ENCODE measurements at regions not wholly inside any gene's neighbourhood (a gene's known extent, or its start where the extent isn't known, plus 50 kb on each side); places are given as distances from the start of the nearest gene placed in this dataset.
"Not testable (repeated sequence)": the region's sequence is repeated elsewhere in the genome, so short reads cannot be mapped to it uniquely, and the experiment has no call there.

DNA sequence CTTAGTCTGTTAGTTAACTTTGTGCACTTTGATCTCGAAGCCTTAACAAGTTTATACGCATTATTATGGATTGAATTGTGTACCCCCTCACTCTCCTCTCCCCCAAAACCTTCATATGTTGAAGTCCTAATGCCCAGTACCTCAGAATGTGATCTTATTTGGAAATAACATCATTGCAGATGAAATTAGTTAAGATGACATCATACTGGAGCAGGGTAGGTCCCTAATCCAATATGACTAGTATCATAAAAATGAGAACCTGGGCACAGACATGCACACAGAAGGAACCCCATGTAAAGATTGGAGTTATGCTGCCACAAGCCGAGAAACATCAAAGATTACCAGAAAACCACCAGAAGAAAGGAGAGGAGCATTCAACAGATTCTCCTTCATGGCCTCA is 85.8 kb upstream of the TSC22D1 start:
- DNase-seq (ENCODE audit: low read depth), result no peak

DNA sequence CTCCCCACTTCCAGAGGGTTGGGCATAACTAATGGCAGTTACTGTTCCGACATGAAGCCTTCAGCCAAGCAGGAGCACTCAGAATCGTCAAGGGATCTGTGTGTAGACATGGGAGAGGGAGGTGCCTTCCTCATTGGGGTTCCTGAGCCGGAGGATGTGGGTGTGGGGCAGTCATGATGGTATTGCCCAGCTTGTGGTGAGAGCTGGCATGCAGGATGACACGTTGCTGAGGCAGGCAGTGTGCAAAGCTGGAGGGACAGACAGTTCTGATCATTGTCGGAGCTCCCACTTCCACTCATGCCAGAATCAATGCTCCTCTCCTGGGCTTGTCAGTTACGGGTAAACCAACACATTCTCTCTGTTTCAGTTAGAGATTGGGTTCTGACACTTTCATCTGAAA is 83.9 kb upstream of the TSC22D1 start:
- no peak for DNase-seq (ENCODE audit: low read depth)

DNA sequence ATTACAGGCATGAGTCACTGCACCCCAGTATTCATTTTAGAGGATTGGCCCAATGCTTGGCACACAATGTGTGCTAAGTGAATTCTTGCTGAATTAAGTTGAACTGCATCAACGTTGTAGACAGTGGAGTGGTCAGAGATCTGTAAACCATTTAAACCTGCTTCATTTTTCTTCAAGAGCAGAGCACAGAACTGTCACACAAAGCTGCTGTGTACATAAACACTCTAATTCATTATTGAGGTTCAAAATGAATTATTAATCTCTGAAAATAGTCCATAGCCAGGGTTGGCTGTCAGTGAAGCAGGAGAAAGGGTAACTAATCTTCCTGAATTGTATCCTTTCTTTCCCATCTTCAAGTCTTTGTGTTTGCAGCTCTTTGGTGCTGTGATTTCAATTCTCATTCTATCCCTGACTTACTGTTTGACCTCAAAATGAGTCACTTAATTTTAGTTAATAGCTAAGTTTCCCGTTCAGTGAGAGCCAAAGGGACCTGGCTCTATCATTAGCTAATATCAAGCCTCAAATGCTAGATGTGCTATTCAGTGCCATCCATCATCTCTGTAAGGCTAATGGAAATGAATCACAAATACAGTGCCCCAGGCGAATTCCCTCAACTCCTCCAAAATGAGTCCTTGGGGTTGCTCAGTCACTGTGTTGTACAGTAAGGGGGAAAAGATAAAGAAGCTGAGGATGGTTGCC is 77.0 kb upstream of the TSC22D1 start:
- no peak for DNase-seq (ENCODE audit: low read depth)

DNA sequence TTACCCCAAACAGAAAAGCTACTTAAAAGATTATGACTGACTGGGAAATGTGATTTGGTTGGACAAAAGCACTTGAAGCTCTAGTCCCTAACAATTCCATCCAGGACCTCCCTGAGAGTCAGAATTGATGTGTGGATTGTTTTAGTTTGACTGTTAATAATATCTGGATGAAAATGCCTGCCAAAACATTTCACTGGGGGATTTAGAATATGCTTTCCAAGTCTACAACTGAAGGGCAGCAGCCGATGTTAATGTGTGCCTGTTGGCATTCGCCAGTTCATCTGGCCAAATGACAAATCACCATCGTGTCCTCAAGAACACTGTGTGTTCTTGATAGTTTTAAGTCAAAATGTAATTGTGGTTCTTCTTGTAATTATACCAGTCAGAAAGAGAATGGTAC is 76.0 kb upstream of the TSC22D1 start:
- DNase-seq (ENCODE audit: low read depth), result no peak

DNA sequence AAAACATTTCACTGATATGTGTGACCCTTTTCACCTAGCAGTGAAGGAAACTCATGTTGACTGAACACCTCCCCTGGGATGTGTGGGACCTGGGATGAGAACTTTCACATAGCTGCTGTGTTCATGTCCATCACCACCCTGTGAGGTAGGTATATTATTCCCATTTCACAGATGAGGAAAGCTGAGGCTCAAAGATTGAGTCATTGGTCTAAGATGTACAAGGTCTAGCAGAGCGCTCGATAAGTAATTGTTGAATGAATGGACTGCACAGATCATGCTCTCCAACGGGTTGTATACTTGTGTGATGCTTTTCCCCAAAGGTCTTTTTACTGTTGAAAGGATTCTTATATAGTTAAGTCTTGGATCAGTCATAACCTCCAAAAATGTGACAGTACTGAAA is 75.6 kb upstream of the TSC22D1 start:
- DNase-seq (ENCODE audit: low read depth), result no peak

DNA sequence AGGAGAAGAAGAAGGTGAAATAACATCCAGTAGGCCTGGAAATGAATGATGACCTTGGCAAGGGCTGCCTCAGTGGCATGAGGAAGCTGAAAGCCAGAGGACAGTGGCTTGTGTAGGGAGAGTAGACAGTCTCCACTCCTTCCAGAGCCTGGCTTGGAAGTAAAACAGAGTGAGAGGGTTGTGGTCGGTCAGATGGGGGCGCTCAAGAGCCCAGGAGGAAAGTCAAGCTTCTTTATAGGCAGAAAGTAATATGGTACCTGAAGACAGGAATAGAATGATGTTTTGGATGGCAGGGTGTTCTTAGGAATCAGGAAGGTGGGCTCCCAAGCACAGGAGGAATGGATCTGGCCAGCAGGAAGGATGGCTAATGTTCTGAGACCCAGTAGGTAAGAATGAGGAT is 75.1 kb upstream of the TSC22D1 start:
- DNase-seq (ENCODE audit: low read depth), result no peak

DNA sequence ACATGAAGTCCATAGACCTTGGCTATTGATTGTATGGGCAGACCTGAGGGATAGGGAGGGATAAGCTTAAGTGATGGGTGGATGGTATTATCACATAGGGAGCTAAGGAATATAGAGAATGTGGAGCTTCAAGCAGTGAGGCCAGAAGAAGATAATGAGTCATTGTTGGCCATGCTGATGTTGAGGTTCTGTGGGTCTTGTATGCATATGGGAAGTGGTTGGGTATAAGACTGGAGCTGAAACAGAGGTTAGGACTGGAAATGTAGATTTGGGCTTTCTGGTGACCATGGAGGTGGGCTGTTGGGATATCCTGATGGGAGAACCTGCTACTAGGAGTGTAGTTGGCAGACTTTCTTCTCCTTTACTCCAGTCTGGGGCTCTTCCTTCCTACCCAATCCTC is 73.7 kb upstream of the TSC22D1 start:
- no peak for DNase-seq (ENCODE audit: low read depth)

DNA sequence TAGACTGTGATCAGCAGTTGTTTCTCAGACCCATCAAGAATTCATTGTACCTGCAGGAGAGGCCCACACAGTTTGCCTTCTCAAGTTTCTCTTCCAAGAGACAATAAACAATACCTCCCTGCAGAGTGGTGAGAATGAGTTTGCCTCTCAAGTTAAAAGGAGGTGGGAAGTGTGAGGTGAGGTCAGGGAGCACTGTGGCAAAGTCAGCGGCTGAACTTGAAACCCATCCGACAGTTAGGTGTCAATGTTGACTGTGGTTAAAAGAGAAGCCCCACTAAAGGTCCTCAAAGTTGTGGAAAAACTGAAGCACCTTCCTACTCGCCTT is 72.9 kb upstream of the TSC22D1 start:
- DNase-seq (ENCODE audit: low read depth), result no peak

DNA sequence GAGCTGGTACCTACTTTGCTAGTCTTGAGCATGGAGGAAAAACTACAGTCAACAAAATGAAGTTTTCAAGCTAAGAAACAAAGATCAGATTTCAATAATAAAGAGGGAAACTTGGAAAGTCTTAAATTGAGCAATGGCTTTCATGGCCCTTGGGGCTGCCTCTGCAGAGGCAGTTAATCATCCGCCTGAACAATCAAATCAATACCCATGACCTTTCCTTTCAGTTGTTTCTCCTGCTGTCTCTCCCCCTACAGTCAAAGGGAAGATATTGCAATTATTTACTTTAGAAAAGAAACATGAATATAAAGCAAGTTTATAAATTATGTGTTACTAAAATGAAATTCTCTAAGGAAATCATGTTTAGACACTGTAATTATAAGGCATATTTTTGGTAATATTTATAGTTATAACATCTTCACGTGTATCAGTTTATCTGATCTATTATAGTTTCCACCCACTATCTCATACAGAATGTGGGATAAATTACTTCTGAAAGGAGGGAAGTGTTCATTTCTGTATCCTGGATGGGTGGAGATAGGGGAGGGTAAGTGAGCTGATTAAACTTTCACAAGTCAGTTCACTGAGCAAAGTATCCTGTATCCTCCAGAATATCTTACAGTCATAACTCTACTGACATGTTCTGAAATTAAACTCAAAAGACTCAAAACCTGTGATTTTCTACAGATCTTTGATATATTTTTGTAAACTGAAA is 72.4 kb upstream of the TSC22D1 start:
- no peak for DNase-seq (ENCODE audit: low read depth)

DNA sequence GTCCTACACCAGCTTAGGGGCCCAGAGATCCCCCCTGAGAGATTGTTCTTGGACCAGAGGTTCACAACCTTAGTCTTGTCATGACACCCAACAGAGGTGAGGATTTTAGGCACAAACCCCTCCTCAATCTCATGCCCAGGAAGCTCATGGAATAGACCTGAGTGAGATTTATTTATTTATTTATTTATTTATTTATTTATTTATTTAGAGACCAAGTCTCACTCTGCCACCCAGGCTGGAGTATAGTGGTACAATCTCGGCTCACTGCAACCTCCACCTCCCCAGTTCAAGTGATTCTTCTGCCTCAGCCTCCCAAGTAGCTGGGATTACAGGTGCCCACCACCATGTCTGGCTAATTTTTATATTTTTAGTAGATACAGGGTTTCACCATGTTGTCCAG is 71.4 kb upstream of the TSC22D1 start:
- not testable (repeated sequence) for DNase-seq (ENCODE audit: low read depth)

DNA sequence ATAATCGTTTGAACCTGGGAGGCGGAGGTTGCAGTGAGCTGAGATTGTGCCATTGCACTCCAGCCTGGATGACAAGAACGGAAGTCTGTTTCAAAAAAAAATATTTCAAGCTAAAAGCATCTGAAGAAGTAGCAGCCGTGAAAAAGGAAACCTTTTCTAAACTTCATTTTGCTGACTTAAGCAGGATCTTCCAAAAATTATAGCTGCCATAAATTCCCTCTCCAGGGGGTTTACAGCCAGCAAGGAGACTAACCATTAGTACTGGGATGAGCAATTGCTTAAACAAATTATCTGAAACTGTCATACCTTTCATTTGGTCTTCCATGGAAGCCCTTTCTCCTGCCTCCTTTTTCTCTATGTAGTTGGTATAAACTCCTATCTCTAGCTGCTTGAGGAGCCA is 69.9 kb upstream of the TSC22D1 start:
- DNase-seq (ENCODE audit: low read depth), result no peak

DNA sequence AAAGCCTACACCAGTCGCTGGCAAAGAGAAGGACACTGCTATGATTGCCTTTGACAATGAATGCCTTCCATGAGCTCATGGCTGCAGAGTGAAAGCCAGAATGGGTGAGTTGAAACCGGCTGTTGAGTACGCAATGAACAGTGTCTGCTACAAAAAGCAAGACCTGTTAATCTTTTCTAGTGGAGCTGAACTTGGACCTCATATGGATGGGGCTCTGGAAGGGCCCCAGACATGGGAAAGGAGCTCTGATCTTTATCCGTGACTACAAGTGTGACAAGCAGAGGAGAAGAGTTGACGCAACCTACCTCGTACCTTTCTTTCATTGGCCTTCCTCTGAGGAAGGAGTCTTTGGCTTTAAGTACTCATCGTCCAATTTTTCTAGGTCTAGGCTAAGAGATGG is 67.1 kb upstream of the TSC22D1 start:
- DNase-seq (ENCODE audit: low read depth), result no peak

DNA sequence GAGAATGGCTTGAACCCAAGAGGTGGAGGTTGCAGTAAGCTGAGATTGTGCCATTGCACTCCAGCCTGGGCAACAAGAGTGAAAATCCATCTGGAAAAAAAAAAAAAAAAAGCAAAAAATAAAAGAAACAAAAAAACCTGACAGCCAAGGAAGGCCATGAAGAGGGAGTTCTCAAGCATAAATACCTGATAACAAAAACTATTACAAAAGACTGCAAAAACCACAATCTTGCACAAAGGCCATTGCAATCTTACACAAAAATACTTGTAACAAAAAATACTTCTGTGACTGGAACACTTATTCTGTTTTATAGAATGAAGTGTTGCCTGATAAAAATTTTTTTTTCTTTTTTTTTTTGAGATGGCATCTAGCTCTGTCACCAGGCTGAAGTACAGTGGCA is 61.5 kb upstream of the TSC22D1 start:
- no peak for DNase-seq (ENCODE audit: low read depth)

DNA sequence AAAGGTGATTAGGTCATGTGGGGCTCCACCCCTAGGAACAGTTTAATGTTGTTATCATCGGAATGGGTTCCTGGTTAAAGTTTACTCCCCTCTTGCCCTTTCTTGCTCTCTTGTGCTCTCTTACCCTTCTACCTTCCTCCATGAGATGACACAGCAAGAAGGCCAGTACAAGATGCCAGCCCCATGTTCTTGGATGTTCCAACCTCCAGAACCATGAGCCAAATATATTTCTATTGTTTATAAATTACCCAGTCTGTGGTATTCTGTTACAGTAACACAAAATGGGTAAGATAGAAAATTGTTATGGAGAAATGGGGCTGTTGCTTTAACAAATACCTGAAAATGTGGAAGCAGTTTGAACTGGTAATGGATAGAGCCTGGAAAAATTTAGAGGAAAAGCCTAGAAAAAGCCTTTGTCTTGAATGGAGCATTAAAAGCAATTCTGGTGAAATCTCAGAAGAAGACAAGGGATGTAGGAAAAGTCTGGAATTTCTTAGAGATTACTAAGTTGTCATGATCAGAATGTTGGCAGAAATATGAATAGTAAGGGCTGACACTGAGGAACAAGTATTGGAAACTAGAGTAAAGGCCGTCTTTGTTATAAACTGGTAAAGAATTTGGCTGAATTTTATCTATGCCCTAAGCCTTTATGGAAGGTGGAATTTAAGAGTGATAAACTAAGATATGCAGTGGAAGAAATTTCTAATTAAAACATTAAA is 53.5 kb upstream of the TSC22D1 start:
- DNase-seq (ENCODE audit: low read depth), result no peak

DNA sequence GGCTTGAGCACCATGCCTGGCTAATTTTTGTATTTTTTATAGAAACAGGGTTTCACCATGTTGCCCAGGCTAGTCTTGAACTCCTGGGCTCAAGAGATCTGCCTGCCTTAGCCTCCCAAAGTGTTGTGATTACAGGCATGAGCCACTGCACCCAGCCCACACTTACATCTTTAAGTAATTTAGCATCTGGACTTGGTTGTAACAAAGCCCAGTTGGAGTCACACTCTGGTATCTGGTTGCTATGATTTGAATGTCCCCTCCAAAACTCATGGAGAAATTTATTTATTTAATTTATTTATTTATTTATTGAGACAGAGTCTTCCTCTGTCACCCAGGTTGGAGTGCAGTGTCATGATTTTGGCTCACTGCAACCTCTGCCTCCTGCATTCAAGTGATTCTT is 52.7 kb upstream of the TSC22D1 start:
- DNase-seq (ENCODE audit: low read depth), result not testable (repeated sequence)

DNA sequence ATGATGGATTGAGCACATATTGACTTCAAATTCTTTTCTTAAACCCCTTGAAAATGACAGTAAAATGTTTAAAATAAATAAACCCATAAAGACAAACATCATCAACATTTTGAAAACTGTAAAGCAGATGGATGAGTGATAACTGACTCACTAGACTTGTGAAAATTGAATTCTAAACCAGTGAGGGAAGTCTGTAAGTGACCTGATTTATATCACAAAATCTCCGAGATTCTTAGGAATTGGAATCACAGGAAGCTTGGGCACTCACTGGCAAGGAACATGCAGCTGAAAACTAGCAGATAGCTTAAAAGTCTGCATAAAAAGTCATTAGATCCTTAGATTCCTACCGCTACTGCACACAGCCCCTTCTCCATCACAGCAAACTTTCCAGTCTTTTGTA is 51.3 kb upstream of the TSC22D1 start:
- DNase-seq (ENCODE audit: low read depth), result no peak

DNA sequence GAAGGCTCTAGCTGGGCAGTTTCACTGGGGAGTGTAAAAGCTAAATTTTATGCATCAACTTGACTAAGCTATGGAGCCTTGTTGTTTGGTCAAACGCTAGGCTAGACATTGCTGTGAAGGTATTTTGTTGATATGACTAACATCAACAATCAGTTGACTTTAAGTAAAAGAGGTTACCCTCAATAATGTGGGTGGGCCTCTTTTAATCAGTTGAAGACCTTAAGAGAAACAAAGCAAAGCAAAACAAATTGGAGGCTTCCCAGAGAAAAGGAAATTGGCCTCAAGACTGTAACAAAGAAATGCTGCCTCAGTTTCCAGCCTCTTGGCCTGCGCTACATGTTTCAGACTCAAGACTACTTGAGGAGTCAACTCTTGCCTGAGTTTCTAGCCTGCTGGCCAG is 50.0 kb upstream of the TSC22D1 start:
- no peak for DNase-seq (ENCODE audit: low read depth)

All from stimulated activated CD4-positive, alpha-beta T cell treated with anti-CD3 and anti-CD28 coated beads, Interleukin-2, amount 100 ng/mL, for 4 hours (primary cell).